ENCODE measurements at regions not wholly inside any gene's neighbourhood (a gene's known extent, or its start where the extent isn't known, plus 50 kb on each side); places are given as distances from the start of the nearest gene placed in this dataset.

- TF ChIP-seq CTCF (IDR thresholded peaks at IDR 0.05) (no peak), POLR2A (IDR thresholded peaks at IDR 0.05) (no peak)
These were observed 756.4 kb upstream of the MBL2 start for GRCh38 chr10:53528974-53529373.
